HepG2 (cell line): ENCODE measurements at regions not wholly inside any gene's neighbourhood (a gene's known extent, or its start where the extent isn't known, plus 50 kb on each side); places are given as distances from the start of the nearest gene placed in this dataset.

ENCODE experiments used
- ATAC-seq: fragments of 200-7000 bp; cut with Tn5 transposase; 3 replicates; pipeline ENCODE4 v1.9.1; 2020; ENCODE audit warnings: mild to moderate bottlenecking, moderate library complexity
- BruUV-seq: library from RNA; stranded (reverse); fragments of 400-500 nt; replicated peaks from 2 replicates; lab custom pipeline; 2021; lab: Mats Ljungman, UMichigan
- CTCF ChIA-PET: fragments of 300-600 bp; formaldehyde crosslinking; extraction: SDS; loops from one replicate; lab custom pipeline; 2021; ENCODE audit warnings: low total read pairs, inconsistent platforms, low intra/inter-chr PET ratio; lab: Yijun Ruan, JAX
- POLR2A ChIA-PET: fragments of 350-600 bp; sonication (Branson Sonifier 250); formaldehyde crosslinking; loops from one replicate; lab custom pipeline; 2020; ENCODE audit warnings: antibody characterized with exemption, inconsistent platforms; lab: Yijun Ruan, JAX
- DNase-seq: peaks from one replicate; pipeline ENCODE4 v3.0.0-alpha.2; 2015; ENCODE audit warnings: low spot score
- FAIRE-seq: peaks from 3 replicates; lab custom pipeline; 2011; peaks lifted over from hg19 to GRCh38; lab: Jason Lieb, UNC
- H2AFZ ChIP-seq: one replicate; pipeline ENCODE4 v1.6.1; 2011; ENCODE audit warnings: low read length, inconsistent platforms
- H3K27ac ChIP-seq: fragments of 300-600 bp; 3 replicates; pipeline ENCODE4 v1.8.0; 2011; ENCODE audit warnings: mixed run types, mild to moderate bottlenecking, mixed read lengths, low read length, inconsistent platforms; ENCODE audit not compliant: insufficient read depth; ENCODE audit errors: extremely low read length
- H3K27me3 ChIP-seq, 2 experiments: fragments of 200-600 bp in 1 of 2; 2 replicates in 1 of 2; 3 replicates in 1 of 2; pipeline versions ENCODE4 v1.6.0 to v1.8.0; 2011; ENCODE audit warnings: low read length in 2 of 2, mild to moderate bottlenecking in 2 of 2, moderate library complexity in 2 of 2, inconsistent platforms in 1 of 2; ENCODE audit not compliant: insufficient read depth in 2 of 2, control insufficient read depth in 1 of 2
- H3K36me3 ChIP-seq, 2 experiments: fragments of 200-600 bp in 1 of 2; replicated peaks in 1 of 2; 2 replicates in 1 of 2; 3 replicates in 1 of 2; pipeline versions ENCODE4 v1.5.1 to v1.8.0; 2011; ENCODE audit warnings: low read length in 2 of 2, inconsistent platforms in 1 of 2; ENCODE audit not compliant: insufficient read depth in 2 of 2, control insufficient read depth in 1 of 2
- H3K4me1 ChIP-seq: 2 replicates; pipeline ENCODE4 v1.5.1; 2012; ENCODE audit warnings: low read length, inconsistent platforms; ENCODE audit not compliant: insufficient read depth
- H3K4me2 ChIP-seq: 2 replicates; pipeline ENCODE4 v1.6.0; 2011; ENCODE audit warnings: low read depth, low read length, inconsistent platforms
- H3K4me3 ChIP-seq, 3 experiments: fragments of 200-600 bp in 1 of 3; sonication (generic), shearing (Covaris generic) in 1 of 3; replicated peaks in 1 of 3; 2 replicates each; pipeline ENCODE4 v1.5.1; 2011 to 2016; ENCODE audit warnings: low read length in 3 of 3, inconsistent platforms in 2 of 3, low read depth in 2 of 3, mild to moderate bottlenecking in 2 of 3, control low read depth in 1 of 3, mixed read lengths in 1 of 3; ENCODE audit not compliant: insufficient read depth in 1 of 3
- H3K79me2 ChIP-seq: one replicate; pipeline ENCODE4 v1.6.1; 2011; ENCODE audit warnings: low read length, inconsistent platforms; ENCODE audit not compliant: insufficient read depth
- H3K9ac ChIP-seq: 2 replicates; pipeline ENCODE4 v1.6.0; 2011; ENCODE audit warnings: mild to moderate bottlenecking, low read depth, low read length, inconsistent platforms; ENCODE audit not compliant: insufficient read depth
- H3K9me3 ChIP-seq: 2 replicates; pipeline ENCODE4 v1.5.1; 2012; ENCODE audit warnings: mild to moderate bottlenecking, low read length
- H4K20me1 ChIP-seq: 2 replicates; pipeline ENCODE4 v1.6.0; 2011; ENCODE audit warnings: inconsistent platforms, mild to moderate bottlenecking, low read length, moderate library complexity; ENCODE audit not compliant: insufficient read depth
- CBX5 ChIP-seq: sonication (generic); formaldehyde crosslinking; IDR thresholded peaks from 2 replicates; pipeline ENCODE4 v1.4.0; 2020; ENCODE audit warnings: missing genetic modification reagents, borderline replicate concordance
- CREB1 ChIP-seq, 2 experiments: fragments of 450-650 bp in 1 of 2; IDR thresholded peaks; 2 replicates each; pipeline ENCODE4 v1.6.1; 2016 to 2017; ENCODE audit warnings: control low read depth in 1 of 2, mild to moderate bottlenecking in 1 of 2, missing compliant biosample characterization in 1 of 2, missing genetic modification characterization in 1 of 2
- HDAC6 ChIP-seq: fragments of 200-600 bp; sonication (generic); IDR thresholded peaks from 2 replicates; pipeline ENCODE4 v1.7.0; 2017; ENCODE audit warnings: mild to moderate bottlenecking, antibody characterized with exemption, low read length, low read depth
- MAFF ChIP-seq: IDR thresholded peaks from 2 replicates; pipeline ENCODE4 v1.6.1; 2011; ENCODE audit warnings: low read depth, low read length, improper control_type of control experiment
- MAFK ChIP-seq, 2 experiments: IDR thresholded peaks in 1 of 2; conservative IDR thresholded peaks in 1 of 2; 2 replicates each; pipeline ENCODE4 v1.6.1; 2011; ENCODE audit warnings: improper control_type of control experiment in 2 of 2, low read length in 2 of 2
- SKI ChIP-seq: fragments of 450-650 bp; IDR thresholded peaks from one replicate; pipeline ENCODE4 v1.6.1; 2018; ENCODE audit warnings: mild to moderate bottlenecking; ENCODE audit not compliant: partially characterized antibody
- ZBTB1 ChIP-seq: sonication (generic); formaldehyde crosslinking; IDR thresholded peaks from 2 replicates; pipeline ENCODE4 v1.4.0; 2020; ENCODE audit warnings: missing genetic modification reagents, borderline replicate concordance
- ZFP82 ChIP-seq: sonication (generic); formaldehyde crosslinking; IDR thresholded peaks from 2 replicates; pipeline ENCODE4 v1.5.1; 2020; ENCODE audit warnings: mild to moderate bottlenecking, missing genetic modification reagents, borderline replicate concordance
- ZNF264 ChIP-seq: sonication (generic); formaldehyde crosslinking; IDR thresholded peaks from 2 replicates; pipeline ENCODE4 v1.4.0; 2020; ENCODE audit warnings: missing genetic modification reagents
- ZNF33A ChIP-seq: sonication (generic); formaldehyde crosslinking; IDR thresholded peaks from 2 replicates; pipeline ENCODE4 v1.5.1; 2020; ENCODE audit warnings: missing genetic modification reagents, mild to moderate bottlenecking, moderate library complexity, borderline replicate concordance
- ZNF709 ChIP-seq: sonication (generic); formaldehyde crosslinking; IDR thresholded peaks from 2 replicates; pipeline ENCODE4 v1.5.0; 2020; ENCODE audit warnings: mild to moderate bottlenecking, missing genetic modification reagents
- WGBS: methylation state at CpG from one replicate; pipeline ENCODE4 v1.1.6; 2017; ENCODE audit warnings: low lambda C conversion rate; 5-methylcytosine and 5-hydroxymethylcytosine counted together
- in situ Hi-C: cut with HindIII; loops from 2 replicates; pipeline ENCODE4 v1.10.0; 2017; ENCODE audit warnings: low pct_unique_long_range_greater_than_20kb; ENCODE audit not compliant: extremely low pct_ligation_motif_present
- intact Hi-C: fragments of 100-400 bp; cut with micrococcal nuclease; formaldehyde crosslinking; loops from one replicate; pipeline ENCODE4 v1.10.0; 2022; ENCODE audit not compliant: unreplicated experiment
- TF ChIP-seq, protein P1 (sequence below): sonication (generic); formaldehyde crosslinking; IDR thresholded peaks from 2 replicates; pipeline ENCODE4 v1.8.1; 2022; ENCODE audit warnings: low read depth, mild to moderate bottlenecking, missing genetic modification reagents

DNA sequence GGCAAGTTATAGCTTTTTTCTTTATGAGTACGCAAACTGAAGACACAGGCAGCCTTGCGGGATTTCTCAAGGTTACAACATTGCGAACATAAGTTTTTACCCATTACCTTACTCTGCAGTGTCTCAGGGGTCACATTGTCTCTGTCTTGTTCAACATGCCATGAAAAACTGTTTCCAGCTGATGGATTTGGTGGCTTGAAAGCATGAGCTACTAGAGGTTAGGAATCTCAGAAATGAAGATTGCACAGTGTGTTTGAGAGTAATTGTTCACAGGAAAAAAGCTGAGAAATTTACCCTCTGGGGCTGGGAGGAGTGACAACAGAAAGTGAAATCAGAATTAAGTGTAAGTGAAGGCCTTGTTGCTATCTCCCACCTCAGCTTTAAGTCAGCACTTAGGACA, 568.6 kb downstream of the TAFA4 start:
- TF ChIP-seq ZNF709 (CRISPR knock-in tag): no peak
- H3K4me2 ChIP-seq: no peak overlapping the region
- H3K9me3 ChIP-seq: no peaks in the 10 kb centered on the region
- no TSS peak for BruUV-seq
- ATAC-seq (no peak), FAIRE-seq (no peak), DNase-seq (no peak)
- no peak overlapping the region for H3K4me3 ChIP-seq
- H3K27ac ChIP-seq: no peak overlapping the region
- no peaks in the 10 kb centered on the region for H3K79me2 ChIP-seq
- 30% methylated on average over 3 of the region's 3 CpGs for WGBS
- H3K36me3 ChIP-seq: no peaks in the 10 kb centered on the region
- no peaks in the 10 kb centered on the region for H4K20me1 ChIP-seq
- H3K27me3 ChIP-seq: no peaks in the 10 kb centered on the region
- no peaks in the 10 kb centered on the region for H3K4me1 ChIP-seq
- H3K9ac ChIP-seq: no peak overlapping the region
- in situ Hi-C loops: no loop called here
- POLR2A ChIA-PET: no interaction called here
- CTCF ChIA-PET: no interaction called here
- H2AFZ ChIP-seq: no peak overlapping the region
- intact Hi-C loops: no loop called here

DNA sequence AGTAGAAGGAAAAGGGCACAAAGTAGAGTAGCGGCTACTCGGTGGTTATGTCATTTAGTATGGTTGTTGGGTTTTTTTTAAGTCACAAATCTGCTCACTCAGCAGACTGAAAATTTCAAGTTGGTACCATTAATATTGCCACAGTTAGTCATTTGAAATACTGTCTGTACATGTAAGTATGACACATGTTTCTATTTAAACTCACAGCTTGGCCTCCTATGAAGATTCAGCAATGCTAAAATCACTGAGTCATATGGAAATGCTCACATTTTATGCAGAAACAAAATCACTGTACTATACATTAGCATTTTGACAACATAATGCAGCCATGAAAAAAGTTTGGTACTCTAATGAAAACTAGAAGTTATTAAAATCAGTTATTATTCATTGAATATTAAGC, 571.9 kb downstream of the TAFA4 start:
- DNase-seq (no peak), FAIRE-seq (no peak), ATAC-seq (no peak)
- Histone ChIP-seq H3K4me3 (no peak overlapping the region), H3K4me2 (no peak overlapping the region), H3K27me3 (no peaks in the 10 kb centered on the region), H4K20me1 (no peaks in the 10 kb centered on the region), H3K4me1 (no peaks in the 10 kb centered on the region), H3K27ac (no peak overlapping the region), H3K9me3 (no peaks in the 10 kb centered on the region), H3K36me3 (no peaks in the 10 kb centered on the region), H2AFZ (no peak overlapping the region), H3K9ac (no peak overlapping the region), H3K79me2 (no peaks in the 10 kb centered on the region)
- ChIA-PET CTCF (no interaction called here), POLR2A (no interaction called here)
- no TSS peak for BruUV-seq
- TF ChIP-seq, protein P1, sequence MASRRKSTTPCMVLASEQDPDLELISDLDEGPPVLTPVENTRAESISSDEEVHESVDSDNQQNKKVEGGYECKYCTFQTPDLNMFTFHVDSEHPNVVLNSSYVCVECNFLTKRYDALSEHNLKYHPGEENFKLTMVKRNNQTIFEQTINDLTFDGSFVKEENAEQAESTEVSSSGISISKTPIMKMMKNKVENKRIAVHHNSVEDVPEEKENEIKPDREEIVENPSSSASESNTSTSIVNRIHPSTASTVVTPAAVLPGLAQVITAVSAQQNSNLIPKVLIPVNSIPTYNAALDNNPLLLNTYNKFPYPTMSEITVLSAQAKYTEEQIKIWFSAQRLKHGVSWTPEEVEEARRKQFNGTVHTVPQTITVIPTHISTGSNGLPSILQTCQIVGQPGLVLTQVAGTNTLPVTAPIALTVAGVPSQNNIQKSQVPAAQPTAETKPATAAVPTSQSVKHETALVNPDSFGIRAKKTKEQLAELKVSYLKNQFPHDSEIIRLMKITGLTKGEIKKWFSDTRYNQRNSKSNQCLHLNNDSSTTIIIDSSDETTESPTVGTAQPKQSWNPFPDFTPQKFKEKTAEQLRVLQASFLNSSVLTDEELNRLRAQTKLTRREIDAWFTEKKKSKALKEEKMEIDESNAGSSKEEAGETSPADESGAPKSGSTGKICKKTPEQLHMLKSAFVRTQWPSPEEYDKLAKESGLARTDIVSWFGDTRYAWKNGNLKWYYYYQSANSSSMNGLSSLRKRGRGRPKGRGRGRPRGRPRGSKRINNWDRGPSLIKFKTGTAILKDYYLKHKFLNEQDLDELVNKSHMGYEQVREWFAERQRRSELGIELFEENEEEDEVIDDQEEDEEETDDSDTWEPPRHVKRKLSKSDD (CRISPR knock-in tag): no peak
- TF ChIP-seq ZFP82 (CRISPR knock-in tag) (no peak), SKI (no peak), MAFK (conservative IDR thresholded peaks at IDR 0.05 in 1 of 2, IDR thresholded peaks at IDR 0.05 in 1 of 2; ENCODE audit: low read length in 2 of 2) (peak in 1 of 2 experiments; percentile 48; a peak in 3 of 4 replicates), CREB1 (IDR thresholded peaks at IDR 0.05) (no peak), CREB1 (CRISPR knock-in tag; IDR thresholded peaks at IDR 0.05) (no peak), CBX5 (no peak), ZBTB1 (no peak), ZNF33A (no peak), MAFF (0 out of 2 replicates have a peak, but pooled peaks have one; percentile 6), HDAC6 (no peak), ZNF264 (CRISPR knock-in tag) (no peak)
- in situ Hi-C loops: no loop called here
- intact Hi-C loops: no loop called here
- WGBS: 63% methylated on average over 2 of the region's 2 CpGs
